Upper lobe of right lung (tissue), 1 donor: ENCODE measurements at regions not wholly inside any gene's neighbourhood (a gene's known extent, or its start where the extent isn't known, plus 50 kb on each side); places are given as distances from the start of the nearest gene placed in this dataset.
A peak's percentile ranks its signal among the peaks of the same experiment; 100 is the strongest.

Experiments
- ATAC-seq: fragments of 200-7000 bp; cut with Tn5 transposase; one replicate; pipeline ENCODE4 v1.9.1; 2020; ENCODE audit warnings: mild to moderate bottlenecking, moderate library complexity
- DNase-seq: peaks from one replicate; pipeline ENCODE4 v3.0.0-alpha.2; 2020
- H3K27ac ChIP-seq: fragments of 200-600 bp; one replicate; pipeline ENCODE4 v1.8.0; 2022
- H3K27me3 ChIP-seq: fragments of 200-600 bp; one replicate; pipeline ENCODE4 v1.8.0; 2022; ENCODE audit warnings: mild to moderate bottlenecking
- H3K36me3 ChIP-seq: fragments of 200-600 bp; one replicate; pipeline ENCODE4 v1.8.0; 2022
- H3K4me1 ChIP-seq: fragments of 200-600 bp; one replicate; pipeline ENCODE4 v1.8.0; 2022
- H3K4me3 ChIP-seq: fragments of 200-600 bp; one replicate; pipeline ENCODE4 v1.8.0; 2022; ENCODE audit warnings: mild to moderate bottlenecking
- H3K9me3 ChIP-seq: fragments of 200-600 bp; one replicate; pipeline ENCODE4 v1.8.0; 2022
- CTCF ChIP-seq: fragments of 200-600 bp; IDR thresholded peaks from one replicate; pipeline ENCODE4 v1.8.0; 2022; ENCODE audit warnings: antibody characterized with exemption
- intact Hi-C: fragments of 100-400 bp; cut with DNase I; formaldehyde crosslinking; loops from one replicate; pipeline ENCODE4 v1.11.0; 2022
- donor health status: DM: no; HTN: yes; CAD: no; lungs with severe emphysema.

DNA sequence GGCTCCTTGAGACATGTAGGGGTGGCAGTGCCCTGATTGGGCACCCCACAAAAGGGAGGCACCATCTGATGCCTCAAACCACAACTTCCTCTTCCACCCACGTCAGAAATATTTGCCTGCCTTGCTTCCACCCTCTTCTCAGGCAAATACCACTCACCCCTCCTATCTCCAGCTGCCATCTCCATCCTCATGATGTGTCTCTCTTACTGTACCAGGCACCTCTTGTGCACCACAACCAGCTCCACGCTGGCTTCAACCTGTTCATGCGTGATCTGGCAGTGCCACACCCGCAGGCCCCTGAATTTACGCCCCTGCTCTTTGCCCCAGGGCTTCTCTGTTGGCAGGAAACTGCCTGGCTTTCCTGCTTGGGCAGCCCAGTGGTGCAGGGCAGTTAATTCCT is 87.8 kb upstream of the HSPA9 start:
- no peaks in the 10 kb centered on the region for H3K9me3 ChIP-seq
- H3K27ac ChIP-seq = no peak overlapping the region
- intact Hi-C loops = no loop called here
- H3K4me1 ChIP-seq = peaks cover 3% of the 10 kb centered on the region
- no peak for DNase-seq
- H3K4me3 ChIP-seq = no peak overlapping the region
- H3K27me3 ChIP-seq = no peaks in the 10 kb centered on the region
- peak; percentile 75 for ATAC-seq
- H3K36me3 ChIP-seq = no peaks in the 10 kb centered on the region
- TF ChIP-seq CTCF = no peak

- Histone ChIP-seq H3K27ac (no peak overlapping the region), H3K4me1 (peaks cover 3% of the 10 kb centered on the region), H3K36me3 (no peaks in the 10 kb centered on the region), H3K27me3 (no peaks in the 10 kb centered on the region), H3K9me3 (no peaks in the 10 kb centered on the region), H3K4me3 (no peak overlapping the region)
- no peak for ATAC-seq
- no peak for TF ChIP-seq CTCF
- intact Hi-C loops = no loop called here
- no peak for DNase-seq
These were observed 87.4 kb upstream of the HSPA9 start for GRCh38 chr5:138662599-138662998.

- ATAC-seq (no peak), DNase-seq (no peak)
- Histone ChIP-seq H3K9me3 (no peaks in the 10 kb centered on the region), H3K4me1 (peaks cover 3% of the 10 kb centered on the region), H3K4me3 (no peak overlapping the region), H3K27me3 (no peaks in the 10 kb centered on the region), H3K27ac (no peak overlapping the region), H3K36me3 (no peaks in the 10 kb centered on the region)
- intact Hi-C loops = no loop called here
- no peak for TF ChIP-seq CTCF
These were observed 86.8 kb upstream of the HSPA9 start for GRCh38 chr5:138661991-138662434.

DNA sequence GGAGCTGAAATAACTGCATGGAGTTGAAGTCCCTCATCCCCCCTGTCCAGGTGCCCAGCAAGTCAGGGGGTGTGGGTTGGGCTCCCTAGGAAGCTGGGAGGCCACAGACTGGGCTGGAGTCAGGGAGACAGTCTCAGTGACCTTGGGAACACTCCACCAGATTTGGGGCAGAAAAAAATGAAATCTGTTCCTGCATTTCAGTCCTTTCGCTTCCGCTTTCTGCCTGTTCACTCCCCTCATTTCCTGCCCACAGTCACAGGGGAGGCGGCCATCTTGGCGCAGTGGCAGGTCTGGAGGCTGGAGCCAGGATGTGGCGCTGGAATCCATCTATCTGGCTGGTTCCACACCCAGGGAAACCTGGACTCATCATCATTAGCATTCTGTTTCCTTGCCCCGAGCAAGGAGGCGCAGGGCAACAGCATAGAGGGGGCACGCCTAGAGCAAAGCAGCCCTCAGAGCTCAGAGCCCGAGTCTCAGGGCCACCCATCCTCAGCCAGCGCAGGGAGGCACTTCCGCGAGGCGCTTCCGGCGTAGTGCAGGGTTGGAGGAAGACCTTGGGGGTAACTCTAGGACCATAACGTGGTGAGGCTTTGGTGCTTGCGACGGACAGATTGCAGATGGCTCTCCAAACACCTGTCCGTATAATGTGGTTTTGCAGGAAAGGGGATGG is 86.2 kb upstream of the HSPA9 start:
- H3K27ac ChIP-seq = no peak overlapping the region
- H3K27me3 ChIP-seq = no peaks in the 10 kb centered on the region
- DNase-seq (no peak), ATAC-seq (peak; percentile 13)
- H3K4me1 ChIP-seq = peaks cover 3% of the 10 kb centered on the region
- no peak for TF ChIP-seq CTCF
- no peak overlapping the region for H3K4me3 ChIP-seq
- no peaks in the 10 kb centered on the region for H3K36me3 ChIP-seq
- intact Hi-C loops = no loop called here
- H3K9me3 ChIP-seq = no peaks in the 10 kb centered on the region

DNA sequence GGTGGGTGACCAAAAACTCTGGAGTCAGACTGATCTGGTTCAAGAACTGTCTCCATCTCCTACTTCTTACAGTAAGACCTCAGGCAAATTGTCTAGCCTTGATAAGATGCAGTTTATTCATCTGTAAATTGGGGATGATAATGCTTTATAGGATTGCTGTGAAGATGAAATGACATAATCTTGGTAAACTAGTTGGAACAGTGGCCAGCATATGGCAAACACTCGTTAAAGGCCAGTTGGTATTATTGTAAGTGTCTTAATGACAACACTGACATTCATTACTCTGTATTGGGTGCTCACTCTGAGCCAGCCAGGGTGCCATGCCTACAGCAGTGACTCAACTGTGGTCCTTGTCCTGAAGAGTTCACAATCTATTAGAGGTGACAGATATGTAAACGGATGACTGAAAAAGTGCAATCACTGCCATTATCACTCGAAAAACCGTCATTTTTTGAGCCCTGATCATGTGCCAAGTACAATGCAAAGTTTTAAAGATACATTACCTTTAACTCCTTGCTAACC is 84.9 kb upstream of the HSPA9 start:
- H3K4me1 ChIP-seq = peaks cover 3% of the 10 kb centered on the region
- no peak overlapping the region for H3K4me3 ChIP-seq
- H3K36me3 ChIP-seq = no peaks in the 10 kb centered on the region
- no peaks in the 10 kb centered on the region for H3K9me3 ChIP-seq
- no peak for TF ChIP-seq CTCF
- DNase-seq (no peak), ATAC-seq (no peak)
- intact Hi-C loops = no loop called here
- H3K27me3 ChIP-seq = no peaks in the 10 kb centered on the region
- no peak overlapping the region for H3K27ac ChIP-seq
